GM12865 (cell line): ENCODE measurements at regions not wholly inside any gene's neighbourhood (a gene's known extent, or its start where the extent isn't known, plus 50 kb on each side); places are given as distances from the start of the nearest gene placed in this dataset.

ENCODE experiments used
- DNase-seq: peaks from one replicate; pipeline ENCODE4 v3.0.0; 2010; ENCODE audit warnings: low read depth
- H3K4me3 ChIP-seq: 2 replicates; pipeline ENCODE4 v1.5.1; 2011; ENCODE audit warnings: mild to moderate bottlenecking, low read depth, low read length, control low read depth
- CTCF ChIP-seq: IDR thresholded peaks from 2 replicates; pipeline ENCODE4 v1.5.1; 2011; ENCODE audit warnings: low read length, control low read depth, low read depth, inconsistent platforms; ENCODE audit not compliant: insufficient read depth; ENCODE audit errors: missing control alignments

DNA sequence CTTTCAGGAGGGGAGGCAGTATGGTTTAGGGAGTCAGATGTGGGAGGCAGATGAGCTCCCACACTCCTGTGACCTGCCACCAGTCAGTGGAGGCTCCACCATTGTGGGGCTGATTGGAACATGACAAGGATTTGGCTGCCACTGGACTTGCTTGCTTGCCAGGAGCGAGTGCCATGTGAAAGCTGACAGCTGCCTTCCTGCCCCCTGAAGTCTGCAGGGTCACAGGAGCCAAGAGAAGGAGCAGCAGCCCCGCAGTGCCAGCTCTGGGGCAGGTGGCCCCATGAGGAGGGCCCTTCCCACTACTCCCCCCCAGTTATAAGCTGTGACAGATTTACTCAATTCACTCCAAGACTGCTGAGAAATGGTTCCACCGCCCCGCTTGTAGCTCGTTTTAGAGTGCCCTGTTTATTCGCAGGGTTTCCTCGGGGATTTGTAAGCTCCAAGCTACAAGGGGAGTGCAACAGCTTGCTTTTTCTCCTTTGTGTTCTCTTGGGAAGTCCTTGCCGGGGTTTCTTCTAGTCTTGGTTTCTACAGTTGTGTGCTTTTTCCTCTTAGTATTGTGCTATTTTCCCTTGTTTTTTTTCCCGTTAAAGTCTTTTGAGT is 414.3 kb downstream of the MEIS1 start:
- DNase-seq = no peak
- no peak overlapping the region for H3K4me3 ChIP-seq
- TF ChIP-seq CTCF = no peak

DNA sequence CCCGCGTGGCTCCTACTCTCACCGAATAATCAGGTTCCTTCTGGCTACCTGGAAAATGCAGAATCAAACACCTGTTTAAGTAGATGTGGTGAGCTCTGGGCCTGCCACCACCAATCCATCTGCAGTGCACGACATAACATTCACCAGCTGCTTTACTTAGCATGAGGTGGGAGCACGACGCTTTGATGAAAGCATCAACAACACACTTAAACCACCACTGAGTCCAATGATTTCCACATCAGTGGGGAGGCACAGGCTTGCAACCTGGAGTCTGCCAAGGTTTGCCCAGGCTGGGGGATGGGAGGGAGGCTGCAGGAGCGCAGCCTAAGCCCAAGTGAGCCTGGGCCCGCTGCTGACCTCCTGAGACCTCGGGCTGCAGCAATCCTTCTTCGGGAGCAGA is 415.5 kb downstream of the MEIS1 start:
- TF ChIP-seq CTCF = no peak
- no peak for DNase-seq
- no peak overlapping the region for H3K4me3 ChIP-seq

GRCh38 chr2:66851449-66851872 is 416.5 kb downstream of the MEIS1 start:
- no peak for DNase-seq
- no peak for TF ChIP-seq CTCF

DNA sequence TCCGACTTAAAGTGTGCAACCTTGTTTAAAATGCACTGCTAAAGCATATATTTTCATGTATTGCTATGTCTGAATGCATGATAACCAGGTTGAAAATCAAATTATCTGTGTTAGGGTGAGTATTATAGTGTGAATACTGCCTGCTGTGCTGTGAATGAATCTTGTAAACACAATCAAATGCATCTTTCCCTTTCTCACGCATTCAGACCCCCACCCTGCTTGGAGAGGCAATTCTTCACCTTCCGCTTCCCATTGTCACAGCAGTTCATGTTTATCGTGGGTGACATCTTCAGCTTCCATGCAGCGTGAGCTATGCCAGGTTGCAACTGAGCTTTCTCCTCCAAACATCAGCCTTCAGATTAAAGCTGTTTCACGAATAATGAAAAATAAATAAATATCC is 418.0 kb downstream of the MEIS1 start:
- no peak for TF ChIP-seq CTCF
- DNase-seq = no peak
- H3K4me3 ChIP-seq = no peak overlapping the region

More at GRCh38 chr2:66851449-66851872, 416.5 kb downstream of the MEIS1 start:
- H3K4me3 ChIP-seq = no peak overlapping the region

- no peak for TF ChIP-seq CTCF
- no peak for DNase-seq
- H3K4me3 ChIP-seq = no peak overlapping the region
These were observed 418.7 kb downstream of the MEIS1 start for GRCh38 chr2:66853585-66853984.

DNA sequence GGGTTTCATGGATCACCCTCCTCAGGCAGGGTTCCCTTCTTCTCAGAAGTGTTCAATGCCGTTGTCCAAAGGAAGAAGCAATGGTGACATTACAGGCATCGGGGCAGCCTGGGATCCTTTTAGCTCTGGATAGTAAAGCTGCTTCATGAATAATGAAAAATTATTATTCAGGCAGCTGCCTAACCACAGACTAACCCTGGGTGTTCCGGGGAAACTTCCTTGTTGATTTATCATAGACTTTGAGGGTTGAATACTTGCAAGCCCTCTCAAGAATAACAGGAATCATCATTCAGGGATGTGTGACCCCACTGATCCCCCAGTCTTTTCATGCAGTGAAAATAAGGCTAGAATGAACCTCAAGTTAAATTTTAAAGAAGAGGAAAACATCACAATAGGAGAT is 419.4 kb downstream of the MEIS1 start:
- no peak for TF ChIP-seq CTCF
- DNase-seq = no peak
- no peak overlapping the region for H3K4me3 ChIP-seq

- DNase-seq = no peak
- H3K4me3 ChIP-seq = no peak overlapping the region
- TF ChIP-seq CTCF = no peak
These were observed 428.1 kb downstream of the MEIS1 start for GRCh38 chr2:66862885-66863650.
